ENCODE measurements at regions not wholly inside any gene's neighbourhood (a gene's known extent, or its start where the extent isn't known, plus 50 kb on each side); places are given as distances from the start of the nearest gene placed in this dataset.

DNA sequence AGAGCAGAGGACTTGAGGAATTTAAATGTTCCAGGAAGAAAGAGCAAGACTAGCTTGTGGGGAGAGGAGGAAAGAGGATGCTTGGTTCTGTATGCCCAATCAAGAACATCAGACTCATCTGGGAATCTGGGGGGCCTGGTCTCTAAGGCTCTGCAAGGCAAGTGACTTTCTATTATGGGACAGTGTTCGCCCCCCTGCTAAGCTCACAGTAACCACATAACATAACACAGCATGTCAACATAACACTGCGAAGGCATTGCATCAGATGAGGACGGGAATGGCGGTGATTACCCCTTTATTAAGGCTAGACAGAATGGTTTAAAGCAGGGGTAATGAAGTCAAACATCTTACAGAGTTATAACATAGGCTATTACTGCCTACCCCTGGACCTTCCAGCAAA, 176.6 kb upstream of the IRX6 start:
- H3K27me3 ChIP-seq (ENCODE audit: control insufficient read depth, insufficient read depth, low read length), result no peaks in the 10 kb centered on the region
- peaks cover 0 to 3% of the 10 kb centered on the region in 2 donors for H3K9me3 Mint-ChIP-seq
- no peaks in the 10 kb centered on the region for H3K4me1 ChIP-seq (ENCODE audit: control insufficient read depth, insufficient read depth, low read length)
- no peak for ATAC-seq
- no peak overlapping the region for H3K27ac Mint-ChIP-seq
- no peak overlapping the region for H3K27ac ChIP-seq (ENCODE audit: low read length)
- WGBS (ENCODE audit: insufficient coverage), result 81% methylated on average over 4 of the region's 4 CpGs
- no peaks in the 10 kb centered on the region for H3K27me3 Mint-ChIP-seq (ENCODE audit: low read depth in 2 of 2)
- DNase-seq, result no peak
- TF ChIP-seq, protein P1, sequence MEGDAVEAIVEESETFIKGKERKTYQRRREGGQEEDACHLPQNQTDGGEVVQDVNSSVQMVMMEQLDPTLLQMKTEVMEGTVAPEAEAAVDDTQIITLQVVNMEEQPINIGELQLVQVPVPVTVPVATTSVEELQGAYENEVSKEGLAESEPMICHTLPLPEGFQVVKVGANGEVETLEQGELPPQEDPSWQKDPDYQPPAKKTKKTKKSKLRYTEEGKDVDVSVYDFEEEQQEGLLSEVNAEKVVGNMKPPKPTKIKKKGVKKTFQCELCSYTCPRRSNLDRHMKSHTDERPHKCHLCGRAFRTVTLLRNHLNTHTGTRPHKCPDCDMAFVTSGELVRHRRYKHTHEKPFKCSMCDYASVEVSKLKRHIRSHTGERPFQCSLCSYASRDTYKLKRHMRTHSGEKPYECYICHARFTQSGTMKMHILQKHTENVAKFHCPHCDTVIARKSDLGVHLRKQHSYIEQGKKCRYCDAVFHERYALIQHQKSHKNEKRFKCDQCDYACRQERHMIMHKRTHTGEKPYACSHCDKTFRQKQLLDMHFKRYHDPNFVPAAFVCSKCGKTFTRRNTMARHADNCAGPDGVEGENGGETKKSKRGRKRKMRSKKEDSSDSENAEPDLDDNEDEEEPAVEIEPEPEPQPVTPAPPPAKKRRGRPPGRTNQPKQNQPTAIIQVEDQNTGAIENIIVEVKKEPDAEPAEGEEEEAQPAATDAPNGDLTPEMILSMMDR (IDR thresholded peaks at IDR 0.05), result no peak
- H3K4me3 ChIP-seq (ENCODE audit: low read length), result no peak overlapping the region
- H3K36me3 ChIP-seq (ENCODE audit: control insufficient read depth, insufficient read depth, low read length), result no peaks in the 10 kb centered on the region
- no peaks in the 10 kb centered on the region for H3K9me3 ChIP-seq (ENCODE audit: control insufficient read depth, insufficient read depth, low read length)
- intact Hi-C loops (cut with micrococcal nuclease), result no loop called here
- H3K4me1 Mint-ChIP-seq, result no peaks in the 10 kb centered on the region
- no peak overlapping the region for H3K4me3 Mint-ChIP-seq
- H3K36me3 Mint-ChIP-seq, result no peaks in the 10 kb centered on the region

DNA sequence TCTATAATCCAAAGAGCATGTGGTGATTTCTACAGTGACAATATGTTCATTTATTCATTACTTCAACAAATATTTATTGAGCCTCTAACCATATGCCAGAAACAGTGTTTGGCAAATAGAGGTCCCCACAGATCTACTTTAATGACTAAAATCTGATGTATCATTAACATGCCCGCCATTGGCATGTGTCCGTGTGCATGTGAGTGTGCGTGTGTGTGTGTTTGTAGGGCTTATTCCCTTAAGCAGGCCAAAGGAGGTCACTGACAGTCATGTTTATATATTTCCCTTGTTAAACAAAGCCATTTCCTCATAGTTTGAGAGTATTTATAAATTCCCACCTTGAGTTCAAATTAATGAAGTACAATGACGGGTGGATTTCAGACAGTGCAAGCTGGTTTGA, 174.4 kb upstream of the IRX6 start:
- Mint-ChIP-seq H3K9me3 (peaks cover 0 to 5% of the 10 kb centered on the region in 2 donors), H3K4me3 (no peak overlapping the region), H3K4me1 (no peaks in the 10 kb centered on the region), H3K36me3 (no peaks in the 10 kb centered on the region), H3K27ac (no peak overlapping the region), H3K27me3 (ENCODE audit: low read depth in 2 of 2) (peaks cover 0 to 8% of the 10 kb centered on the region in 2 donors)
- no peaks in the 10 kb centered on the region for H3K36me3 ChIP-seq (ENCODE audit: control insufficient read depth, insufficient read depth, low read length)
- intact Hi-C loops (cut with micrococcal nuclease), result no loop called here
- H3K27me3 ChIP-seq (ENCODE audit: control insufficient read depth, insufficient read depth, low read length), result no peaks in the 10 kb centered on the region
- WGBS (ENCODE audit: insufficient coverage), result 90% methylated on average over 1 of the region's 4 CpGs
- ATAC-seq (no peak), DNase-seq (no peak)
- no peak overlapping the region for H3K27ac ChIP-seq (ENCODE audit: low read length)
- no peak overlapping the region for H3K4me3 ChIP-seq (ENCODE audit: low read length)
- no peaks in the 10 kb centered on the region for H3K9me3 ChIP-seq (ENCODE audit: control insufficient read depth, insufficient read depth, low read length)
- H3K4me1 ChIP-seq (ENCODE audit: control insufficient read depth, insufficient read depth, low read length), result no peaks in the 10 kb centered on the region
- TF ChIP-seq, protein P1 (IDR thresholded peaks at IDR 0.05), result no peak

DNA sequence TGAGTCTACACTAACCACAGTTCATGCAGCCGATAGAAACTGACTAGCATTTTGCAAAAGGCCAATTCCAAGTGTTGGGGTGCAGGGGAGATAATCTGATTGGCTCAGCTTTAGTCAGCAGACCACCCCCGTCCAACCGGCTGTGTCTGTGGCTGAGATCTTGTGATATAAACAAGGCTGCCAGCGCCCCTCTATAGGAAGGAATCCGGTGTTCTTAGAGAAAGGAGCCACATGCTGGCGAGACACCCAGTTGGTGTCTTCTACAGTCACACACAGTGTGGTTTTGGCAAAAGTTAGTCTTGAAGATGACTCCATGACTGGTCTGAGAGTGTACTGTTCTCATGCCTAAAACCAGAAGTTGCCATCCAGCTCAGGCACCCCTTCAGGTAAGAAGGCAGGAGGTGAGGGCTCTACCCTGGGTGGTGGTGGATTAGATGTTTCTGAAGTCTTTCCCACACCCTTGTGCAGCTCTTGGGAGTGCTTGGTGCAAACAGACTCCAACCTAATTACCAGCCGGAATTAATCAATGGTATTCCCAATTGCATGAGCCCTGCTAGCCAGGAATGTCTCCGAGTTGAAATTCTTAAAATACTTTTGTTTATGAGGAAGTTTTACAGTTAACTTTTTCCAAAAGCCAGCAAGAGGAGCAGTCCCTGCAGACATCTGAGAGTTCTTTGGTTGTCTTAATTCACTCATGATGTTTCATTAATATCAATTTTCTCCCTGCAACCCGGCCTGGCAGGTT, 172.3 kb upstream of the IRX6 start:
- peaks cover 0 to 2% of the 10 kb centered on the region in 2 donors for H3K9me3 Mint-ChIP-seq
- intact Hi-C loops (cut with micrococcal nuclease), result no loop called here
- H3K27ac Mint-ChIP-seq, result no peak overlapping the region
- no peaks in the 10 kb centered on the region for H3K4me1 ChIP-seq (ENCODE audit: control insufficient read depth, insufficient read depth, low read length)
- no peaks in the 10 kb centered on the region for H3K27me3 ChIP-seq (ENCODE audit: control insufficient read depth, insufficient read depth, low read length)
- DNase-seq (no peak), ATAC-seq (no peak)
- no peak overlapping the region for H3K4me3 ChIP-seq (ENCODE audit: low read length)
- no peaks in the 10 kb centered on the region for H3K36me3 ChIP-seq (ENCODE audit: control insufficient read depth, insufficient read depth, low read length)
- WGBS (ENCODE audit: insufficient coverage), result 82% methylated on average over 8 of the region's 9 CpGs
- no peaks in the 10 kb centered on the region for H3K4me1 Mint-ChIP-seq
- no peaks in the 10 kb centered on the region for H3K36me3 Mint-ChIP-seq
- peaks cover 0 to 12% of the 10 kb centered on the region in 2 donors for H3K27me3 Mint-ChIP-seq (ENCODE audit: low read depth in 2 of 2)
- TF ChIP-seq, protein P1 (IDR thresholded peaks at IDR 0.05), result no peak
- H3K9me3 ChIP-seq (ENCODE audit: control insufficient read depth, insufficient read depth, low read length), result no peaks in the 10 kb centered on the region
- H3K27ac ChIP-seq (ENCODE audit: low read length), result no peak overlapping the region
- no peak overlapping the region for H3K4me3 Mint-ChIP-seq

DNA sequence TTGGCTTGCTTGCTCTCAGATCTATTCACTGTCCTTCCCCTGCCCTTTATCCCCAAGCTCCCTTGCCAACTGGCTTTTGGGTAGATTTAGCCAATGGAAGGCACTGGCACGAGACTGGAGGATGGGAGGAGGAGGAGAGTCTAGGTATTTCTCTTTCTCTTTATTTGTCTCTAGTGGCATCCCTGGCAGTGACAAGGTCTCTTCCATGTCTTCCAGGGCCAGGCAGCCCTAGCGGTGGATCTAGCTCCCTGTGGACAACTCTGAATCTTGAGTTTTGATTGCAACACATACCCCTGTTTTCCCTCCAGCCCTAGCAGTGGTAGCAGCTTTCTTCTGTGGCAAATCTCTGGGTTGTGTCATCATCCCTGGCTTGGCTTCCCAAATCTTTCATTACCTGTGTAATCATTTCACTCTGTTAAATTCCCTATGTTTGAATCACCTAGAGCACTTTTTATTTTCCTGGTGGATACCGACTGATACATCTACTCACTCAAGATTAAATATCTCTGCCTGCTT, 171.1 kb upstream of the IRX6 start:
- Mint-ChIP-seq H3K27ac (no peak overlapping the region), H3K9me3 (peaks cover 0 to 2% of the 10 kb centered on the region in 2 donors), H3K4me3 (no peak overlapping the region), H3K4me1 (no peaks in the 10 kb centered on the region), H3K27me3 (ENCODE audit: low read depth in 2 of 2) (peaks cover 0 to 12% of the 10 kb centered on the region in 2 donors), H3K36me3 (no peaks in the 10 kb centered on the region)
- intact Hi-C loops (cut with micrococcal nuclease), result no loop called here
- H3K27ac ChIP-seq (ENCODE audit: low read length), result no peak overlapping the region
- WGBS (ENCODE audit: insufficient coverage), result 78% methylated on average over 3 of the region's 3 CpGs
- H3K4me1 ChIP-seq (ENCODE audit: control insufficient read depth, insufficient read depth, low read length), result no peaks in the 10 kb centered on the region
- DNase-seq (no peak), ATAC-seq (no peak)
- H3K4me3 ChIP-seq (ENCODE audit: low read length), result no peak overlapping the region
- no peaks in the 10 kb centered on the region for H3K36me3 ChIP-seq (ENCODE audit: control insufficient read depth, insufficient read depth, low read length)
- no peaks in the 10 kb centered on the region for H3K9me3 ChIP-seq (ENCODE audit: control insufficient read depth, insufficient read depth, low read length)
- no peaks in the 10 kb centered on the region for H3K27me3 ChIP-seq (ENCODE audit: control insufficient read depth, insufficient read depth, low read length)
- TF ChIP-seq, protein P1 (IDR thresholded peaks at IDR 0.05), result no peak
